ENCODE measurements at regions not wholly inside any gene's neighbourhood (a gene's known extent, or its start where the extent isn't known, plus 50 kb on each side); places are given as distances from the start of the nearest gene placed in this dataset.

DNA sequence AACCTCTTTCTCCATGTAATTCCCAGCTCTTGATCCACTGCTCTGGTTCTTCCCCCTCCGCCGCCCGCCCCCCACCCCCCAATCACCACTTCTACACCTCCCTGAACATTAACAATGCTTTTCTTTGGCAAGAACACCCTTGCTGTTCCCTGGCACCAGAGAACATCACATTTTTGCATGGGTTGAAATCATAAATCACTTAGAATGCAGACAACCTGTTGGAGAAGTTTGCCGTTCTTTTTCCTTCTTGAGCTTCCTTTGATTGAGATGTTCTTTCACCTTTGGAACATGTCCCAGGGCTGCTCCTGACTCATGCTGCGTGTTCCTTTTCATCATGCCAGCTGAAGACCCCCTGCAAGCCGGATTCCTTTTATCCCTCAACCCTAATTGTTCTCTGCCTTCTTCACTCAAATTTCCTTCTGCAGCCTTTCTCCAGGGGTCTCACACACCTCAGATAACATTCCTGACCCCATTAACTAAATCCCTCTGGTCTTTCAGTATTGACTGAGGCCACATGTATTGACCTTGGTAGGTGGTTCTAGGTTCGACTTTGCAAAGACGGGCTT, 294.1 kb upstream of the TMPO start:
- DNase-seq (ENCODE audit: low spot score) = no peak

DNA sequence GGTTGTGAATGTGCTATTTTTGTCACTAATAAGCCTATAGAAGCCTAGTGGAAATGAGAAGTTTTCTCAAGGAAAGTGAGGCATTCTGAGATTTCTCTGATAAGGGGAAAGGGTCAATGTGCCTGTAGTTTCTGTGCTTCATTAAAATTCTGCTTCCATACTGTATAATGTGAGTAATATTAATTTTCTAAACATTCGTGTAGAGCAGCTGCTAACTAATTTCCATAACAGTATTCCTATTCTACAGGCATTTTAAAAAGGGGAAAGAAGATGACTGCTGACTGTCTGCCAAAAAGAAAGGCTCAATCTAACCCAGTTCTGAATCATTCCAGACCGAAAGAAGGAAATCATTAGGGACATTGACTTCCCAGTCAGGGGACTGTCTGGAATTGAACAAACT, 293.3 kb upstream of the TMPO start:
- no peak for DNase-seq (ENCODE audit: low spot score)

DNA sequence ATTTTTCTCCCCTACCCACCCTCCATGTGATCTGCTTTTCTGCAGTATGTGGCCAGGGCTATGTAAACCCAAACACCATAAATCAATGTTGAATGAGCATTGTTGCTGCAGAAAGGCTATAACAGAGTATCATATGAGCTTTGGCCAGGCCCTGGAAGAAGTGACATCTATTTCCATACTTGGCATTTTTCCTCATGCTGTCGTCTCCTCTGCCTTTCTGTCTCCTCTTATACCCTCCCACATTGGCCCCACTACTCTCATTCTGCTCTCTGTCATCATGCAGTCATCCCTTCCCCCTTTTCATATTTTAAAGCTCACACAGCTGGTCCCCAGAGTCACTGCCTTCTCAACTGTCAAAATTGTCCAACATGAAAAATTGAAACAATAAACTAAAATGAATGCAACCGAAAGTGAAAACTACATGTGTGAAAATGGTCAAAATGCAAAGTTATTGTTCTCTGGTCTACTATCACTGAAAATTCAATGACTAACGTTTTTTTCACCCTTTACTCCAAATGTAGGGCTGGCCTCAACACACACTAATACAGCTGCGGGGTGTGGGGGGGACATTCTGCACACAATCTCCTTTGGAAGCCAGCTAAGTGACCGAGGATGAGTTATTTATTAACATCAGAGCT, 290.7 kb upstream of the TMPO start:
- no peak for DNase-seq (ENCODE audit: low spot score)

DNA sequence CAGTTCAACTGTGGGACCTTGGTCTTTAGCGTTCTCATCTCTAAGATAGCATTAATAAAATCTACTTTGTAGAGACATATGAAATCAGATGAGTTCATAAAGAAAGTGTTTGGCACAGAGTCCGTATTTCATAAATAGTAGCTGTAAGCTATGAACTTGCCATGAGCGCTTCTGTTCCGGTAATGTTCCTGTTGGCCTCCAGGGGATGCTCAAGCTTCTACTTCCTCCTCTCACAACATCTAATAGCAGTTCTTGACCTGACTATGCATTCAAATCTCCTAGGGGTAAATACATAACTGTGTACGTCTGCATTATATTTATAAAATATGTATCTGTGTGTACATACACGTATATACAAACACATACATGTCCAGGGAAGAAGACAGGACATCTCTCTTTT, 288.2 kb upstream of the TMPO start:
- peak; percentile 15 for DNase-seq (ENCODE audit: low spot score)

DNA sequence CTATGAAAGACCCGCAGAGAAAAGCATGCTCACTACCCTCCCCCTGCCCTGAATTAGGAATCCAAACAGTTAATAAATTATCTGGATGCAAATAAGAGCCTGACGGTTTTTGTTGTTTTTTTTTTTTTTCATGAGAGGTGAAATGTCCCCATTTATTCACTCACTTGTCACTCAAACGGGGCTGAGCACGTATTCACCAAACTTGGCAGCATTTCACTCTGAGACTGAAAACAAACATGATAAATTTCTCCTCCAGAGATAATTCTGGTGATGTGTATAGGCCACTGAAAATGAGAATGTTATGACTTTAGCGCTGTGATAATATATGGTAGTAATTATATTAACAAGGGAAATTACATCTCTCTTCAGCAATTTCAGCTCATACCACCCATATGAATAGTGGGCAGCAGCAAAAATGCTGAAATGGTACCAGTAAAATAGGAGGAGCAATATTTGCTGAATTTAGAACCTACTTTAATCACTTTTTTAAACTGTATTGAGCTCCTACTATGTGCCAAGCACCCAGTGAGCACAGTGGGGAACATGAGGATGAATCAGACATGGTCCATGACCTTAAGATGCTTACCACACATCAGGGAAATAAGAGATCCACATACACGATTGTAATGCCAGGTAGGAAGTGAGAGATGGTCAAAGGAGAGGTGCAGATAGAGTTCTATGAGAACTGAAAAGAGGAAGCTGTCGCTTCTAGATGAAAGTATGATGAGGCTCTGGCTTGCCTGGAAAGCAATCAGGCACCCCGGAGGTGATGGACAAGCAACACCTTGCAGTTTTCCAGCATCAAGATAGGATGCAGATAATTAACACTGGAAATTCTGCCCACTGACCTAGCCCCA, 286.5 kb upstream of the TMPO start:
- DNase-seq (ENCODE audit: low spot score) = no peak

DNA sequence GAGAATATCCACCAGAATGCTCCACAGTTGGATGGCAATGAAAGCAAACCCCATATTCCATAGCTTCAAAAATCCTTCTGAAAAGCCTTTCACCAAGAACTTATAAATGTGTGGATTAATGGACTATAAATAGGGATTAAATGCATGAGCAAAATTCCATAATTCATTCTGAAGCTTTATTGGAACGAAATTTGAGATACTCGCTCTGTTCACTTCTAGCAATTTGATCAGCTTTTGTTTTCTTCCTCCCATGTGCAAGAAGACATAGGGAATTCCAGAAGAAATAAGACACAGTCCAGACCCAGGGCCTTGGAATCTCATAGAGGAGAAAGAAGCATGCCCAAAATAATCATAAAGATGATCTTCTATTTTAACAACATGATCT, 285.9 kb upstream of the TMPO start:
- DNase-seq (ENCODE audit: low spot score) = no peak

DNA sequence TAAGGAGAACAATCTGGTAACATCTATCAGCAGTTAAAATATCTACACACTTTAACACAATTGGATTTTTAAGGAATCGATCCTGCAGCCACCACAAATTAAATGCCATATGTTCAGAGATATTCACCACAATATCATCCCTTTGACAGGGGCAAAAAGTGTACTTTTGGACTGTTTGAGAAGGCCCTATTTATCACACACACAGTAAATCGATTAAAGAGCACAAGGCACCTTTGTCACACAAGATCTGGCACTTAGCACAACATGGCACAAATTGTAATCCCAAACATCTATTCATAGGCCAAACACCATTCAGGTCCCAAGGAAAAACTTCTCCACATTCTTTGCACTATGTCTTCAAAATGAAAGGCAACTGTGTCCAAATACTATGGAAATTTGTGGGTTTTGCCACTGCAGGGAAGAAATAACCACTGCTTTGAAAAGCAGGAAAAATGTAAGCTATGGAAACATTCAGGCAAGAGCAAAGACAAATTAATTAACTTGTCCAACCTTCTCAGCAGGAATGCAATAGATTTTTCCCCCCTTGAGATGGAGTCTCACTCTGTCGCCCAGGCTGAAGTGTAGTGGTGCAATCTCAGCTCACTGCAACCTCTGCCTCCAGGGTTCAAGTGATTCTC, 282.5 kb upstream of the TMPO start:
- DNase-seq (ENCODE audit: low spot score) = no peak

DNA sequence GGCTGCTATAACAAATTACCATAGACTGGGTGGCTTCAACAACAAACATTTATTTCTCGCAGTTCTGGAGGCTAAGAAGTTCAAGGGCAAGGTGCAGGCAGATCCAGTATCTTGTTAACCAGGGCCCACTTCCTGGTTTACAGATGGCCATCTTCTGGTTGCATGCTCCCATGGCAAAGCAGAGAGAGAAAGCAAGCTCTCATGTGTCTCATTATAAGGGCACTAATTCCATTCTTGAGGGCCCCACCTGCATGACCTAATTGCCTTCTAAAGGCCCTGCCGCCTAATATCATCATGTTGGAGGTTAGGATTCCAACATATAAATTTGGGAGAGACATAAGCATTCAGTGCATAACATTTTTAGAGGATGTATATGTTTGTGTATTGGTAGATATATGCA, 280.1 kb upstream of the TMPO start:
- no peak for DNase-seq (ENCODE audit: low spot score)

DNA sequence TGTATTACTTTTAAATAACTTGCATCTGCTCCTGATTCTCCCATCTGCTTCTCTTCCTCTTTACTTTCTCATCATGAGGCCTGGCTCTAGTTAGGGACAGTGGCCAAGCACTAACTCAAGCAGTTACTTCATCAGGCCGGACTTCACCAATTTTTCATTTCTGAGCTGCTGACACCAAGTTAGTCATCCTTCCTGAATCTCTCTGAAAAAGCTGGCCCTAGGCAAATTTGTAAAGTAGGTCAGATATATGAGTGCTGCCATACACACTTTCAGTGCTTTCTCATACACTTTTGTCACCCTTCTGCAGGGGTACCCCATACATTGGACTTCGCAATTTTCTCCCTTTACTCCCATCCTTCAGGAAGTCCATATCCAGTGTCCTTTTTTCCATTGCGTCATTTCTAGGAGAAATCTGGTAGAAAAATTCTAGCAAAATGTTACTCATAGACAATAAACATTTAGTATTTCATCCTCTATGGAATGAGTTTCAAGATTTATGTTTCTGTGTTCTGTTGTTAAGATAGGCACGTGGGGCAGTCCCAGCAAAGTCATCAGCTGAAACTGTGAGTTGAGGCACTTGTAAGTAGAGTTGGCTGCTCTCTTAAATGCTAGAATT, 276.8 kb upstream of the TMPO start:
- DNase-seq (ENCODE audit: low spot score) = no peak

DNA sequence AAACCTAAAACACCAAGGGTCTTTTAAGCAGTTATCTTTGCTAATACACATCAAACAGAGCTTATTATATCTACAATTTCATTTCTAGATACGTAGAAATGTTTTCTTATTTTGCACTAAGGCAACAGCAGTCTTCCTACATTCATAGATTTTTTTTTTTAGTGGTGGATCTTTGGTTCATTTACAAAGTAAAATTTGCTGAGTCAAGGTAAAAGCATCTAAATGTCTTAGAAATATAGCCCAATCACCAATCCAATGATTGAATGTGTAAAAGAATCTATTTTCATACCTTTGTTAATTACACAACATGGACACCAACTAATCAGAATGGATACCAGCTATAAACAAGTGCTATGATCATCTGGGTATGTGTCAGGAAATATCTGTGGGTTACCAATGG, 272.2 kb upstream of the TMPO start:
- DNase-seq (ENCODE audit: low spot score) = no peak

DNA sequence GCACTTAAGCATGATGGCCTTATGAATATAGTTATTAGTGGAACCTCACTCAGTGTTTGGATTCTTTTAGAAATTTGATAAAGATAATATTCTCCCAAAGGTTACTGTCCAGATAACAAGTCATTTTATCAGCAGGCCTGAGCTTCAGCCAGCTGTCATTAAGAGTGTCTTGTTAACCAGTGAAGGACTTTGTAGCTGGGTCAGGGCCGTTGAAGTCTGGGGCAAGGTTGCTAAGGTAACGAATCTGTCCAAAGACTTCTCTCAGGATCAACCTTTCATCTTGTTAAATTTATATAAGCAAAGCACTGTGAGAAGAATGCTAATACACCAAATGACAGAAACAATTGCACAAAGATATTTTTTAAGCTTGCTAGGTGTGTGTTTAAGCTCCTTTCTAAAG, 271.3 kb upstream of the TMPO start:
- DNase-seq (ENCODE audit: low spot score) = no peak

DNA sequence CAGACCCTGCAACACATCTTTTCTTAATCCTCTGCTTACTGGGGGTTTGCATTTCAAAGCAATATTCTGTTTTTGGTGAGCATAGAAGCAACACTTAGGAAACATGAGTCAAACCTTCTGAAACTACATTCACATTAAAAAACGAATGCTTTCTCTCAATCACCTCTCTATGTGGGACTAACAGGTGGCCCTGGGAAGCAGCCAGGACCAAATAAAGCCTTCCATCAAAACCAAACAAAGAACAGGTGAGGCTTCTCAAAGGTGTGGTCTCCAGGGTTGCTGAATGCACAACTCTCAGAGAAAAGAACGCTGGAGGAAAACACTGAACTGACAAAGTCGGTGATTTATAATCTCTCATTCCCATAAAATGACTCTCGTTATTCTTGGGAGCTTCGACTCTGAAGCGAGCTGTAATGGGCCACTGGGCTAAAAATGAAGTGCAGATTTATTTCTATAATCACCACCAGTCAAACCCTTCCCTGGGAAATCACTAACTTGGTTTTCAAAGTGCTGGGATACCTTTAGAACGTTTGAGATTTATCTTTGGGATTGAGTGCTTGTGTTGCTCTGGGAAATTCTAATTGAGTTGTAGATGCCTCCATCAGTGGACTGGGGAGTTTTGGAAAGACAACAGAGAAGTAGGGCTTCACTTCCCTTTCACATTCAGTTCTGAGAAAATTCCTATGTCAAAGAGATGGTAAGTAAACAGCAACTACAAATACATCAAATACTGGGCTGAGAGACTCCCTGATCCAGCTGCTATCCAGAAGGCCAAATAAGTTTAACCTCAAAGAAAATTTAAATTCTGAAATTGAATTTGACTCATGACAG, 262.0 kb upstream of the TMPO start:
- no peak for DNase-seq (ENCODE audit: low spot score)

DNA sequence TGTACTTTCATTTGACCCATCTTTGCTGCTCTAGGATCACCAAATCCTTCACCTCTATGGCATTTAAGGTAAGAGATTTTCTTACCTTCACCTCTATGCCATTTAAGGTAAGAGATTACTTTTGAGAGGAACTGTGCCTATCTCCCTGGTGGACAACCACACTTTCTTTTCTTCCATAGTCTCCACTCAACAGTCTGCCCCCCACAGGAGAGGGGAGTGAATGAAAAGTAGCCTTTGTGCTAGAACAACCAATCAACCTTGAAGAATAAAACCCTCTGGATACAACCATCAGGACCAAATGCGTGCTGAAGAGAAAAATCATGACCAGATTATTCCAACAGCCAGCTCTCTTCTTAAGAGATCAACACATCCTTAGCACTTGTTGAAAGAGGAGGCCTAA, 258.6 kb upstream of the TMPO start:
- no peak for DNase-seq (ENCODE audit: low spot score)

DNA sequence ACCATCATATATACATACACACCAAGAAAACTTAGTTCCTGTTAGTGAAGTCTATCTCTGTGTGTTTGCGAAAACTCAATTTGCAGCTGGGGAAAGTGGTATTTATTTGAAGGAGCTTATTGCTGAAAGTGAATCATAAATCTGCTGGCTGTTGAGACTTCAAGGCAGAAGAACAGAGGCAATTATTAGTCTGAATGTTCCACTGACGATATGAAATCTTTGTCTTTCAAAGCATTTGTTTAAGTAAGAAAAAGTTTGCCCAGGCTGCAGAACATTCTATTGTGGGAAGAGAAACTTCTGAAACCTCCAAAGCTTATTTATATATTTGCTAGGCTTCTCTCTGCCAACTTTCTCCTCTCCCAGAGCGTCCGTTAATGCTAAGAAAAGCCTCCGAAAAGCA, 255.7 kb upstream of the TMPO start:
- no peak for DNase-seq (ENCODE audit: low spot score)

DNA sequence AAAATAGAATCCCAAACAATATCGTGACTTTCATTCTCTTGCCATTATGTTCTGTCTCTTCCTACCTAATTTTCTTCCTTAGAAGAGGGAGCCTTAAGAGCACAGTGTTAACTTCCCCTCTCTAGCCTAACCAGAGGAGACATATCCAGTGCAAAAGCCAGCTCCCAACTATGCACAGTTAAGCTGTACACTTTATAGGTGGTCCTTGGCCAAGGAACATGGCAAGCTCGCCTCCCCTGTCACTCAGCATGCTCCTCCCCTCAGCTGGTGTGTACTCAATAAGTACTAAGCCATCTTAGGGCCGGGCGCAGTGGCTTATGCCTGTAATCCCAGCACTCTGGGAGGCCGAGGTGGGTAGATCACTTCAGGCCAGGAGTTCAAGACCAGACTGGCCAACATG, 255.1 kb upstream of the TMPO start:
- no peak for DNase-seq (ENCODE audit: low spot score)

DNA sequence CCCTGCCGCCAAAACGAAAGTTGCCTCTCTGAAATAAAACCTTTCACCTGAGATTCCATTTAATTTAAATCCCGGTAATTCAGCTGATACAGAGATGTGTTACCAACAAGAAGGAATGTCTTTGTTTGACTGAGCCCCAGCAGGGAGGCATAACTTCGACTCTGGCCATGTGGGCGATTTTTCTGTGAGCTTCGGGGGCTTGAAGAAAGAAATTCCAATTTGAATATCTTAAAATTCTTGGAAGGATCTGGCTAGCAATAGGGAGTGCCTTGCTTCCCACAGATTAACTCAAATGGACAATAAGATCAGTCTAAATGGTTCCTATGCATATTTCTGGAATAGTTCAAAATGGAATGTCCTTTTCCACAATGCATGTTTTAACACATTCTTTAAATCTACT, 252.5 kb upstream of the TMPO start:
- DNase-seq (ENCODE audit: low spot score) = no peak

DNA sequence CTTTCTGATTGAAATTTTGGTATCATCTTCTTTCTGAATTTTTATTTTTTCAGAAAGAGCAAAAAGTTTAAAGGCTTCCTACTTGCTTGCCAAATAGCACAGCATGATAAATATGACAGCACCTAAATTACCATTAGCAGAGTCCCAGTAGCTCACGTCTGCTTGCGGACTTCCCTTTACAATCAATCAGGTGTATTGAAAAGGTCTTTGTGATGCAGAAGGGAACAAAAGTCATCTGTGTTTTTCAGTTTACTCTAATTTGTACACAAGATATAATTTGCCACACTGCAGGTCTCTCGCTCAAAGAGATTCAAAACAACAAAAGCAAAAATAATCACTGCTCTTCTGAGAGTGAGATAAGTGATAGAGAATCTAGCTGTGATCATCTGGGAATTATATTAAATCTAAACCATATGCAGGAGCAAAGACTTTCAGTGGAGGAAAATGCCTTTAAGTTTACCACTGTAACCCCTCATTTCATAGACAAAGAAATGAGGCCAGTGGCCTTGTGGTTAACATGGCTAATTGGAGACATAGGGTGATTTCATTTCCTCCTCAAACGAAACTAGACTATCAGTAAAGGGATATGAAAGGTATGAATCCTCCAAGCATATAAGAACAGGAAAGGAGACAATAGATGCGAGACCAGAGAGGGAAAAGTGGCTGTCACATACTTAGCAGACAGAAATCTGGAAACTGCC, 240.8 kb upstream of the TMPO start:
- DNase-seq (ENCODE audit: low spot score) = no peak

DNA sequence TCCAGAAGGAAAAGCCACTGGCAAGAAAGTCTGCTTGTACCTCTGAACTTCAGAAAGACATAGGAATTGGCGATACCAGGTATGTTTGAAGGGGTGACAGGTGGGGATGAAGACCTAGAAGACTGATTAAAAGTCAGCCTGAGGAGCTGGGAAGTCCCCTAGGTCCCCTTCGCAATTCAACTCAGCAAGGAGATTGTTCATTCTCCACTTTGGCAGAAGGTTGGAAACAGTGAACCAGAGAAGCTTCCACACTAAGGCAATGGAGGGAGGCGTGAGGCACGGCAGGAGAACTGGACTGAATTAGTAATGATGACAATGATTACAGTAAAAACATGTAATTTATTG, 240.3 kb upstream of the TMPO start:
- DNase-seq (ENCODE audit: low spot score) = no peak

DNA sequence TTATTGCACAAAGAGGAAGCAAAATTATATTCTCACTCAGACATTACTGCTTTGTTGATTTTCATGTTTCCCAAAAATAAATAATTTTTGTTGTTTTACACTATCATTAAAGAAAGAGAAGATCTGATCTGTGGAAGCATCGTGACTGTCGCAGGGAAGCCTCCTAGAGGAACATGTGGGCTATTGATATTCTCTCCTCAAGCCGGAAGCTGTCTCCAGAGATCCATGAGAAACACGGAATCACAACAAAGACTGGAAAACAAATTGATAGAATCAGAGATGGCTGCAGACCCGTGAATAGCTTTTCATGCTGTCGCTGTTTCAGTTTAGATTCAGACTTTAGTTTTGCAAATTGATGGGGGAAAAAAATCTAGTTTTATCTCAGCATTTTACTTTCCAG, 235.2 kb upstream of the TMPO start:
- no peak for DNase-seq (ENCODE audit: low spot score)

DNA sequence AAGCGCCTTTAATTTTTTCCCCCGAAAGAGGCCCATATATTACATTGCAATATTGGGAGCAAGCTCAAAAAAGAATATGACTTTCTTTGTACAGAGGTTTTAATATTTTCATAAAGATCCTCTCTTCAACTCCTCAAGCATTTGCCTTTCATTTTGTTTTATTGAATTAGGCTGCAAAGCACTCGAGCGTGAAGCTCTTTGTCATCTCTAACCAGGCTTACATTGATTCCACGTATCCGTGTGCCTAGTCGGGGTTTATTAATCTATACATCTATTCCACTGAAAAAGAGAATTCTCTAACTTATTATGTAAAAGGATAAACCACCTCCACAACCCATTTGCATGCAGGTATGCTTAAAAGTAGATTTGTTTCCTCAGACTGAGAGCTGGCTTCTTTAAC, 234.8 kb upstream of the TMPO start:
- DNase-seq (ENCODE audit: low spot score) = no peak

DNA sequence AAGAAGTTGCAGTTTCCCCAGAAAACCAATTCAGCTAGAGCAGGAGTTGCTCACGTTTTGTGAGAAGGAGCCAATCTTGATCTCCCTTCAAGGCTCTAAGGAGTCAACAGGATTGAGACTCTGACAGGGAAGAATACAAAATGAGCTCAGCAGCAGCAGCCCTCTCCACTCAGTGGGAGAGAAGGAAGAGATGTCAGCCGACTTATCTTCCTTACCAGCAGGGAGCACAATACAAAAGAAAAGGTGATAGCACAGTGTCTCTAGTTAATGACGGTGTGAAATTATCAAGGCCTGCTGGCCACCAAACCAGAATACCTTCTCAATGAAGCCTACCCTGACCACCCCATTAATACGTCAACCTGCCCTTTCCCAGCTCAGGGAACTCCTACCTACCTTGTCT, 223.6 kb upstream of the TMPO start:
- no peak for DNase-seq (ENCODE audit: low spot score)

Measured in COLO829 (cell line).